ENCODE measurements at regions not wholly inside any gene's neighbourhood (a gene's known extent, or its start where the extent isn't known, plus 50 kb on each side); places are given as distances from the start of the nearest gene placed in this dataset.

GRCh38 chr16:65176603-65177002 is 54.7 kb upstream of the CDH11 start:
- TF ChIP-seq CTCF (conservative IDR thresholded peaks at IDR 0.05 in 1 of 2, IDR thresholded peaks at IDR 0.05 in 1 of 2; ENCODE audit: low read depth in 1 of 2, low read length in 2 of 2) (no peak), EZH2 (IDR thresholded peaks at IDR 0.05; ENCODE audit: low read length, missing control alignments) (no peak)
